ENCODE measurements at regions not wholly inside any gene's neighbourhood (a gene's known extent, or its start where the extent isn't known, plus 50 kb on each side); places are given as distances from the start of the nearest gene placed in this dataset.
"Not testable (repeated sequence)": the region's sequence is repeated elsewhere in the genome, so short reads cannot be mapped to it uniquely, and the experiment has no call there.

GRCh38 chr20:48523191-48523995, 304.4 kb downstream of the PREX1 start:
- TF ChIP-seq CTCF (IDR thresholded peaks at IDR 0.05; ENCODE audit: borderline replicate concordance, extremely low read depth, insufficient read depth): no peak
- Histone ChIP-seq H3K9ac (ENCODE audit: low read length in 3 of 3) (no peak overlapping the region), H3K4me1 (ENCODE audit: control insufficient read depth in 2 of 3, insufficient read depth in 2 of 3, low read depth in 1 of 3, low read length in 3 of 3) (no peaks in the 10 kb centered on the region), H3K9me3 (ENCODE audit: control insufficient read depth in 2 of 3, insufficient read depth in 1 of 3, low read length in 3 of 3) (no peaks in the 10 kb centered on the region), H3K27me3 (ENCODE audit: control insufficient read depth, insufficient read depth, low read length) (no peaks in the 10 kb centered on the region), H3K4me3 (ENCODE audit: low read length in 3 of 3) (no peak overlapping the region), H3K27ac (ENCODE audit: low read depth in 2 of 2, low read length in 2 of 2) (no peak overlapping the region), H3K36me3 (ENCODE audit: control insufficient read depth in 2 of 3, insufficient read depth in 3 of 3, low read length in 3 of 3) (no peaks in the 10 kb centered on the region)
- FAIRE-seq (no peak), DNase-seq (peak in 4 of 5 donors; percentile 70 to 96 (median 91))
- intact Hi-C loops (cut with DNase I): no loop called here

GRCh38 chr20:48521121-48521520, 306.7 kb downstream of the PREX1 start:
- DNase-seq (no peak), FAIRE-seq (no peak)
- Histone ChIP-seq H3K27ac (ENCODE audit: low read depth in 2 of 2, low read length in 2 of 2) (no peak overlapping the region), H3K4me1 (ENCODE audit: control insufficient read depth in 2 of 3, insufficient read depth in 2 of 3, low read depth in 1 of 3, low read length in 3 of 3) (no peaks in the 10 kb centered on the region), H3K27me3 (ENCODE audit: control insufficient read depth, insufficient read depth, low read length) (no peaks in the 10 kb centered on the region), H3K9ac (ENCODE audit: low read length in 3 of 3) (no peak overlapping the region), H3K36me3 (ENCODE audit: control insufficient read depth in 2 of 3, insufficient read depth in 3 of 3, low read length in 3 of 3) (no peaks in the 10 kb centered on the region), H3K9me3 (ENCODE audit: control insufficient read depth in 2 of 3, insufficient read depth in 1 of 3, low read length in 3 of 3) (no peaks in the 10 kb centered on the region), H3K4me3 (ENCODE audit: low read length in 3 of 3) (no peak overlapping the region)
- TF ChIP-seq CTCF (IDR thresholded peaks at IDR 0.05; ENCODE audit: borderline replicate concordance, extremely low read depth, insufficient read depth): no peak
- intact Hi-C loops (cut with DNase I): no loop called here

- not testable (repeated sequence) for H3K36me3 ChIP-seq (ENCODE audit: control insufficient read depth in 2 of 3, insufficient read depth in 3 of 3, low read length in 3 of 3); H3K9ac ChIP-seq (ENCODE audit: low read length in 3 of 3); H3K27ac ChIP-seq (ENCODE audit: low read depth in 2 of 2, low read length in 2 of 2); H3K27me3 ChIP-seq (ENCODE audit: control insufficient read depth, insufficient read depth, low read length); H3K9me3 ChIP-seq (ENCODE audit: control insufficient read depth in 2 of 3, insufficient read depth in 1 of 3, low read length in 3 of 3); FAIRE-seq; H3K4me1 ChIP-seq (ENCODE audit: control insufficient read depth in 2 of 3, insufficient read depth in 2 of 3, low read depth in 1 of 3, low read length in 3 of 3); H3K4me3 ChIP-seq (ENCODE audit: low read length in 3 of 3)
- intact Hi-C loops (cut with DNase I): loop anchor here (10.0 kb wide), 1 partner anchor 621 kb away; no protein-coding TSS in a partner anchor
- peak; percentile 60 to 76 (median 66) for DNase-seq
Measured at GRCh38 chr20:48516196-48516595, 311.6 kb downstream of the PREX1 start.

- DNase-seq; H3K27me3 ChIP-seq (ENCODE audit: control insufficient read depth, insufficient read depth, low read length); H3K4me1 ChIP-seq (ENCODE audit: control insufficient read depth in 2 of 3, insufficient read depth in 2 of 3, low read depth in 1 of 3, low read length in 3 of 3); H3K27ac ChIP-seq (ENCODE audit: low read depth in 2 of 2, low read length in 2 of 2); H3K4me3 ChIP-seq (ENCODE audit: low read length in 3 of 3); H3K9me3 ChIP-seq (ENCODE audit: control insufficient read depth in 2 of 3, insufficient read depth in 1 of 3, low read length in 3 of 3); H3K9ac ChIP-seq (ENCODE audit: low read length in 3 of 3); H3K36me3 ChIP-seq (ENCODE audit: control insufficient read depth in 2 of 3, insufficient read depth in 3 of 3, low read length in 3 of 3); FAIRE-seq: not testable (repeated sequence)
- intact Hi-C loops (cut with DNase I): loop anchor here (10.0 kb wide), 1 partner anchor 620 kb away; no protein-coding TSS in a partner anchor
Measured at GRCh38 chr20:48514577-48514976, 313.2 kb downstream of the PREX1 start.

GRCh38 chr20:48512539-48512938, 315.3 kb downstream of the PREX1 start:
- not testable (repeated sequence) for FAIRE-seq; H3K4me1 ChIP-seq (ENCODE audit: control insufficient read depth in 2 of 3, insufficient read depth in 2 of 3, low read depth in 1 of 3, low read length in 3 of 3); H3K27me3 ChIP-seq (ENCODE audit: control insufficient read depth, insufficient read depth, low read length)

GRCh38 chr20:48505066-48505465, 322.7 kb downstream of the PREX1 start:
- FAIRE-seq; H3K27ac ChIP-seq (ENCODE audit: low read depth in 2 of 2, low read length in 2 of 2); H3K9ac ChIP-seq (ENCODE audit: low read length in 3 of 3); H3K9me3 ChIP-seq (ENCODE audit: control insufficient read depth in 2 of 3, insufficient read depth in 1 of 3, low read length in 3 of 3); intact Hi-C loops (cut with DNase I); H3K36me3 ChIP-seq (ENCODE audit: control insufficient read depth in 2 of 3, insufficient read depth in 3 of 3, low read length in 3 of 3); H3K4me3 ChIP-seq (ENCODE audit: low read length in 3 of 3); H3K27me3 ChIP-seq (ENCODE audit: control insufficient read depth, insufficient read depth, low read length); DNase-seq; H3K4me1 ChIP-seq (ENCODE audit: control insufficient read depth in 2 of 3, insufficient read depth in 2 of 3, low read depth in 1 of 3, low read length in 3 of 3): not testable (repeated sequence)

More at GRCh38 chr20:48512539-48512938, 315.3 kb downstream of the PREX1 start:
- not testable (repeated sequence) for H3K27ac ChIP-seq (ENCODE audit: low read depth in 2 of 2, low read length in 2 of 2); H3K36me3 ChIP-seq (ENCODE audit: control insufficient read depth in 2 of 3, insufficient read depth in 3 of 3, low read length in 3 of 3); H3K9me3 ChIP-seq (ENCODE audit: control insufficient read depth in 2 of 3, insufficient read depth in 1 of 3, low read length in 3 of 3); H3K4me3 ChIP-seq (ENCODE audit: low read length in 3 of 3); H3K9ac ChIP-seq (ENCODE audit: low read length in 3 of 3); DNase-seq
- intact Hi-C loops (cut with DNase I): loop anchor here (10.0 kb wide), 1 partner anchor 618 kb away; no protein-coding TSS in a partner anchor
